ENCODE measurements at regions not wholly inside any gene's neighbourhood (a gene's known extent, or its start where the extent isn't known, plus 50 kb on each side); places are given as distances from the start of the nearest gene placed in this dataset.
"Not testable (repeated sequence)": the region's sequence is repeated elsewhere in the genome, so short reads cannot be mapped to it uniquely, and the experiment has no call there.

DNA sequence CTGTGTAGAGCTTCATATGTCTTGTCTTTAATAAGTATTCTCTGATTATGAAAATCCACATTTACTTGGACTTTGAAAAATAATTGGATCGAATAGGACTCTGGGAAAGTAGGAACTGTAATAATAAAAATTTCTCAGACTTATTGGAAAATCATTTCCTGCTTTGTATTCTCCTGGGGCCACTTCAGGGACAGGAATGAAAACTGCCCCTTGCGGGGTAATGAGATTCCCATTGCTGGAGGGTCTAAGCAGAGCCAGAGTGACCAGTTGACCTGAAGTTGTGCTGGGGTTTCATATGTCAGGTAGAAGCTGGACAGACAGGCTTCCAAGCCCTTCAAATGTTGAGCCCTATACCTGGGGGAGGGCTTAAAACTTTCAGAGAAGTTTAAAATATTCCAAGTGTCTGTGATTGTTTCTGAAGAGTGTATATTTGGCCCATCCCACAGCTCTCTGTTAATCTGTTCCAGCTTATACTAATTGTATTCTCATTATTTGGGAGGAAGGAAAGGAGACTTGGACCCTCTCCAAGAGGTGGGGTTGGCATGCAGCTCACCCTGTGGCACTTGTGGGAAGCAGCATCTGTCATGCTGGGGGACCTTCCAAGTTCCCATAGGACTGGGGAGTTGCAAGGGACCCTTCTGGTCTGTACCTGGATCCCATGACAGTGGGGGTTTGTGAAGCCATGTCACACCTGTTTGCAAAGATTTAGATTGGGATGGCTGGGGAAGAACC, 268.7 kb upstream of the ATP5MC3 start:
- DNase-seq = no peak

DNA sequence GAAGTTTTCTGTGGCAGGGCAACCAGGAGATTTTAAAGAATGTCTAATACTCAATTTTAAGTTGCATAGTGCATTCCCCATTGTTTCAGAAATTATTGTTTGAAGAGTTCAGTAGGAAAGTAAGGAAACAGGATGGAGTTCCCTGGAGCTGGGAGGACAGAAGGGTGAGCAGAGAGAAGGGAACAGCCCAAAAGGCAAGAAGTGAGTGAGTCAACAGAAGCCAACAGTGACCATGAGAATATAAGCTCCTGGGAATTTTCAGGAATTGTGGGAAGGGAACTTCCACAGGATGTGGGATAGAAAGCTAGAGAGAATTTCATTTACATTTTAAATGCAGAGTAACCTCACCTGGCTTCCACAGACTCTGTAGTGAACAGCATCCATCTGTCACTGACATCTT, 268.1 kb upstream of the ATP5MC3 start:
- DNase-seq = no peak

DNA sequence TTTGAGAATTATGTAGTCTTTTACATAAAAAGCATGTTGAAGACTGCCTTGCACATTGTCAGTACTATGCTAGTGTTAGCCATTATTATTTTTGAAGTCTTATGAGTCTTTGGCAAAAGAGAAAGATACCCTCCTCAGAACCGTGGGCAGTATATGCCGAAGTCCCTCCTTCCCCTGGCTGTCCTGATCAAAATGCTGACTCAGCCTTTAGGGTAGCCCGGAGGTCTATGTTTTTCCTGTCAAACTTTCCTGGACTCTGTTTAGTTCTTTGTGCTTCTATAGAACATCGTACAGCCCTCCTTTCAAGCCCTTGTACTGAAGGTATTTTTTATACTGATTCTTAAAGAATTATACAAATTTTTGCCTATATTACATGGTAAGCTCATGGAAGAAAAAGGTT, 264.7 kb upstream of the ATP5MC3 start:
- DNase-seq = no peak

DNA sequence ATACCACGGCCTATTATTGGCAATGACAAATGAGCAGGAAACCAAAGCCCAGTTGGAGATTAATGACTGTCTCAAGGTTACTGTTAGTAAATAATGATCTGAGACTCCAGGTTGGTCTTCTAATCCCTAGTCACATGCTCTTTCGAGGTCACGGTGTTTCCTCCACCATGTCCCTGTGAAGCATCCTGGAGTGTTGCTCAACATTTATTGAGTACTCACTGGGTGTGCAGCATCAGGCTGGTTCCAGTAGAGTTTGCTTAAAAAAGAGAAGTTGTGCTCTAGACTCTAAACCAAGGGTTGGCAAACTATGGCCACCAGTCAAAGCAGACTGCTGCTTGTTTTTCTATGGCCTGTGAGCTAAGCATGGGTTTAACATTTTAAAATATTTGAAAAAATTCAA, 263.8 kb upstream of the ATP5MC3 start:
- DNase-seq = peak; percentile 78

DNA sequence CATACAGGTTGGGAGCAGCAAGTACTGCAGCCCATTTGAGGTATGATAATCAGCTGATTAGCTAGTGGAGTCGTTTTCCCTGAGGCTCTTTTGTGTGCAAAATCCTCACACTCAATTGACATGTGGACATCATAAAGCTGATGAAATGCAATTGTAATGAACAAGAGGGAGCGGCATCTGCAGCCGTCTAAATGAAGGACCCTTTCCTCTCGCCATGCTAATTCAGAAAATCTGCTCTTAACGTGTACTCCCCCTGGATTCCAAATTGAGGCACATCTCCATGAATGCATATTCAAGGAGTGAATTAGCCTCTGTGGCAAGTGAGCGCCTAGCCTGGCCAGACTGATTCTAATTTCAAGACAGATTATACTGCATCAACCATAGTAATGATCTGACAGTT, 260.9 kb upstream of the ATP5MC3 start:
- no peak for DNase-seq

DNA sequence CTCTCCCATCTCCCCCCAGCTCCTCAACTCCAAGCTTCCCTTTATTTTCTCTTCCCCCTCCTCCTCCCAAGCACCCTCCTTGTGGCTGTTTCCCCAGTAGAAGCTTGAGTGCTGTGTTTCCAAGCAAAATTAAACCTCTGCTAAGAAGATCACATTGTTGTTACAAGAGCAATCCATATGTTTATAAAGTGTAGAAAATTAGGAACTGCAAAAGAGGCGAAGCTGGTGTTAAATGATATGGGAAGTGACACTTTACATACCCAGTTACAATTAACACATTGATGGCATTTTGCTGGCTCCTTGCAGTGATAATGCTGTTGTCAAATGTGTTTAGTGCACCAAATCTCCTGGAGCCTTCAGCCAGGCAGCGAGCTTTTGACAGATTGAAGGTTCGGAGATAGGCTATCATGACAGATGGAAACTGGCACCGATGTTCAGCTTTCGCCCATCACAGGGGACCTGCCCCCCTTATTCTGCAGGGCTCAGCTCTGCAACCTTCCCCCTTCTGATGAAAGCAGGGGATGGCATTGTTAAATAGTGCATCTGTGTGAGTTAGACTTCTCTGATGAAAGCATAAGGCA, 259.8 kb upstream of the ATP5MC3 start:
- DNase-seq = no peak

DNA sequence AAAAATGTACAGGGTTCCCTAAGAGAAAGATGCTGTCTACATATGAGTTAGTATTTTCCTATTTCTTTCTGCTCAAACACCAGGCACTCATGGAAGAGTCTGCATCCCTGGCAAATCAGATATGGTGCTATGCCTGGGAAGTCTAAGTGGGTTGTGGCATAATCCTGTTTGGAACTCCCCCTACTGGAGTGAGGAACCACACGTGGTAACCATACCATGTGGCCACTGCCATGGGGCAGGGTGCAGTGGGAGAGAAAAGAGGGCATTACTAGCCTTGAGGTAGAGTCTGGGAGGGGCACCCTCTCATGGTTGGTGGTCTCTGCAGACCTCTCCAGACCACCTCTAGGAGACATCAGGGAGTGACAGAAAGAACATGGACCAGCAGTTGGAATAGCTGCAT, 257.9 kb upstream of the ATP5MC3 start:
- DNase-seq = no peak

DNA sequence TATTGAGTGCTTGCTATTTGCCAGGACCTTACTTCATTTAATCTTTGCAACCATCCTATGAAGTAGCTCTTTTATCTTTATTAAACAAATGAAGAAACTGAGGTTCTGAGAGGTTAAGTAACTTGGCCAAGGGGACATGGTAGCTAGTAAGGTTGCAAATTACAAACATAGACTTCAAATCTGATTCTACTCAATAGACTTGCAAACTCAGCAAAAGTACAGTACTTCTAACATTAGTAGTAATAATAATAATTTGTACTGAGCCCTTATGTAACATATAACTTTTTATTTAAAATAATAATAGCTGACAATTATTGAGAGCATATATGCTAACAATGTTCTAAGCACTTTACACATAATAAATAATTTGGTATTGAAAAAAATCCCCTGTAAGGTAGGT, 255.7 kb upstream of the ATP5MC3 start:
- DNase-seq = no peak

DNA sequence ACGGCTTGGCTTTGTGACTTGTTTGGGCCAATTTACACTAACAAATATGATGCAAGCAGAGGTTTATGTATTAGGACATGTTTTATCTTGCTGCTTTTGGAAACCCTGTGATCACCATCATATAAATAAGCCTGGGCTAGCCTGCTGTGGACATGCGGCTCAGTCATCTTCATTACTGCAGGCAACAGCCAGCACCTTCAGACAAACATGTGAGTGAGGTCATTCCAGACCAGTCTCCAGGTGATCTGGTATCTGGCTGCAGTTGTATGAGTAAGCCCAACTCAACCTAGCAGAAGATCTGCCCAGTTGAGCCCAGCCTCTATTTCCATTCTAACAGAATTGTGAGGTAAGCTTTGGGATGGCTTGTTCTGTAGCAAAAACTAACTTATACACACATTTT, 254.6 kb upstream of the ATP5MC3 start:
- DNase-seq = no peak

DNA sequence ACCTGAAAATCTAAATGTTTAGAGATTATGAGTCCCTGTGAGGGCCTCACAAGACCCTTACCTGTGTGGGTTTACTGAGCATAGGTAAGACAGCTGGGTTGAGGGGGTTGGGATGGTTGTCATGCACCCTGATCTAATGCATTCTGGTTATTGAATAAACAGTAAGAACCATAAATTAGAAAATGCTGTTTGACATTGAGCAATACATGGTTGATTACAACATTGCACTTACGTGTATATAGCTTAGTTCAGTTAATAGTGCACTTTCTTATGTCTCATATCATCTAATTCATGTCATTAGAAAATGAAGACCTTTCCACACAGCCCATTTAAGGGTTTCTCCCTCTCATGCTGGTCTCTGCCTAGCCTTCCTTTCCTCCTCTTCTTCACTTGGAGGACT, 253.5 kb upstream of the ATP5MC3 start:
- no peak for DNase-seq

DNA sequence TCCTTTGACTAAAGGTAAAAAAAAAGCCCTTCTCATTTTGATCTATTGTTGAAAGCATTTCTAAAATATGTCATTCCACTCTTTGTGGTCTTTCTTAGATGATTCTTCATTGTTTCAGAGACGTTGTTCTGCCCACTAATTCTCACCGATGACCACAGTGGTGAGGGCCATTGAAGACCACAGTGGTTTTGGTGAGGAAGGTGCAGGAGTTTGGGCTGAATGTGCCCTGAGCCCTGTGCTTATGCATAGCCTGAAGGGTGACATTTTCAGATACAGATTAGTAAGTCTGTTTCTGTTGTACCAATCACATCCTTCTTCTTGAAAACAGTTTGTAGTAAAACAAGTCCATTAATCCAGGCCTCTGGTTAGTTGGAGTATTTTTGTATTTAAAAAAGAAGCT, 251.3 kb upstream of the ATP5MC3 start:
- no peak for DNase-seq

DNA sequence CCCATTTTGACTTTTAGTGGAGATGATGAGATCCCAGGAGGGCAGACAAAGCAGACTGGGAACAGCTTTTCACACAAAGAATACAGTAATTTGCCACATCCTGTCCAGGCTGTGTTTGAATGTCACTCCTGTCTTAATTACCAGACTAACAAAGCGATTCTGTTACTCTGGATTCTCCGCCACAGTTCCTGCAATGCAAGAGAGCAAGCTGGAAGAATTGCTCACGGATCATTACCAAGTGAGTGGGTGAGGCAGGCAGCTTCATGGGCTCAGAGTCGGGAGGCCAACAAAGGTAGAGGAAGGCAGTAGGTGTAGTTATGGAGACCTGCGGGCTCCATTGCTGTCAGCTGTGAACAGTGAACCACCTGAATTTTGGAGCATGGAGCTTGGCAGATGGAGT, 250.5 kb upstream of the ATP5MC3 start:
- DNase-seq = no peak

DNA sequence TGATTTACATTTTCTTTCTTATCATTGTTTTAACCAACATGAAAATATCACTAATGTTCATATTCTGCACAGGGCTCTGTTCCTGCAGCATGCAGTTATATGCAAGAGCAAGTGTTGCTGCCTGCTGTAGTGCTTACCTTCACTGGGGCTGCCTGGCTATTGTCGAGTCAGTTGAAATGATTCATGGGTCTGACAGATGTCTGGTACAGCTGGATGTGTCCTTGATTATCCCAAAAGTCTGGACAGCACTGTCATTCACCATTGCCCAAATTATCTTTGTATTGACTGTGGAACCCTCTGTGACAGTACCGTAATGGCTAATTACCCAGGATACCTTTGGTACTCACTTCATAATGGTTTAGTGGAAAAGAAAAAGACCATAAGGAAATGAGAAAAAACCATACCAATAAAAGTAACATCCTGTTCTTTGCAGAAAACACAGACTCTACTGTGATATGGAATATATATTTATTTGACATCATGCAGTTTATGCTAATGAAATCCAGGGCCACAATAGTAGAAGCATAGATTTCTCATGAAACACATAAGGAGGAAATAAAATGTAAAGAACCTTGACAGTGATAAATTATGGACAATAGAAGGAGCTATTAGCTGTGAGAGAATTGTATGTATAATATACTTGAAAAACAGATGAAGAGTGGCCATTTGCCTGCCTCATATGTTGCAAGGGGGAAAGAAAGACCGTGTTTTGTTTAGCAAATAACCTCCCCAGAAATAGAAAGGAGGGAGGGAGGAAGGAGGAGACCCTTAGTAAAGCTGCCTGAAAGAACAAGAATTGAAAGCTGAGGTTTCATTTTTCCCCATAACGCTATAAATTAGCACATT, 249.8 kb upstream of the ATP5MC3 start:
- DNase-seq = no peak

DNA sequence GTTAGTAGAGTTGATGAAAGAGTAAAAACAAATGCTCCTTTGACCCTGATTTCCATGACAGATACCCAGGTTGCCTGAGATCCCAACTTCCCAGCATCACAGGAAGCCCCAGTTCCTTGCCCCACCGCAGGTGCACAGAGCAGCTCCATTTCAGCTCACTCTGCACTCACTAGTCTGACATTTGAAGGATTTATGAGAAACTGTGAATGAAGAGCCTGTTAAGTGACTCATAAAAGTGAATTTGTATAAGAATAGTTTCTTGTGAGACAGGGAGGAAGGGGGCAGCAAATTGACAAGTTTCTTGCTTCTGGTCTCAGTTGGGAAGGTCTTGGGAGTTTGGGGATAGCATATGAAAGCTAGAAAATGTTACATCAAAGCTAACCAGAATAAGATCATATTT, 248.7 kb upstream of the ATP5MC3 start:
- no peak for DNase-seq

DNA sequence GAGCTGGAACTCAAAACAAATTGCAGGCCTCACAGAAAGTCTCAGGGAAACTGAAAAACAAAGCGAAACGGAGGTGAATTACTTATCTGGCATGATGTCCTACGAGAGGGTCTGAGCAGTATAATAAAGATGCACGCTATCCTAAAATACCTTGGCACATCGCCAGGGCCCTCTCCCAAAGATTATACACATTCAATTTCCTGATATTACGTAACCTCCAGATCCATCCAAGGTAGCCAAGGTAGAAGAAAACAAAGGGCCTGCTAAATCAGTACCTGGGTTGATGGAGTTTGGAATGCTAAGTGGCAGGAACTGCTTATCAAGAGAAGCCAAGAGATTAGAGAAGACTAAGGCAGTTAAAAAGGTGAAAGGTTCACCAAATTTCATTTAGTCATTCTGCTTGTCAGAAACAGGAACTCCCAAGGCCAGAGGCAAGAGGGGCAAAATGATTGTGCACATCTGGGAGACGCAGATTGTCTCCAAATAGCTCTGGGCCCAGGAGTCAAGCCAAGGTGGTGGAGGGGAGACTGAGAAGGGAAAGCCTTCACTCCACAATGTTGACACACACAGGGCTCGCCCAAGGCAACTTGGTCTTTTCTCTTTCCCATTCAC, 236.8 kb upstream of the ATP5MC3 start:
- DNase-seq = no peak

DNA sequence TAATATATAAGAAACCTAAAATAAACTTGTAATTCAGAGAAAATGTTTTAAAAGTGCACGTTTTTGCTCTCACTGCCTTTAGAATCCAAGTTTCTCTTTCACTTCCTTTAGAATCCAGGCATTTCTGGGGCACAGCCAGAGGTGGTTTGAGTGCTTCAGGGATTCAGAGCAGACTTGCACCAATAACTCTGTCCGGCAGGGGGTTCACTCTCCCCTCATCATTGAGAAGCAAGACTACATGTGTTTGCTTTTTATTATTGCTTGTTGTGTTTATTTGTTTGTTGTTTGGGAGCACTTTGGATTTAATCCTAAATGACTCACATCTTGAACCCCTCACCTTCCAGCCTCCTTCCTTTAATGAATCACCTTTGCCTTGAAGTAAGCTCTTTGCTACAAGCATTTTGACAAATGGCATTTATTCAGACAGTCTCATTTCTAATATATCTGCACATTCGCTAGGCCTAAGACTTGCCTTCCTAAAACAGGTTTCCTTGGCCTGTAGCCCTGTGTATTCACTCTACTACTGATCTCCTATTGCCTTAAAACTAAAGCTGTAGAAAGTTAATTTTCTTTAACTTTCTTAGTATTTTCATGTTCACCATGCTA, 233.5 kb upstream of the ATP5MC3 start:
- peak; percentile 13 for DNase-seq

DNA sequence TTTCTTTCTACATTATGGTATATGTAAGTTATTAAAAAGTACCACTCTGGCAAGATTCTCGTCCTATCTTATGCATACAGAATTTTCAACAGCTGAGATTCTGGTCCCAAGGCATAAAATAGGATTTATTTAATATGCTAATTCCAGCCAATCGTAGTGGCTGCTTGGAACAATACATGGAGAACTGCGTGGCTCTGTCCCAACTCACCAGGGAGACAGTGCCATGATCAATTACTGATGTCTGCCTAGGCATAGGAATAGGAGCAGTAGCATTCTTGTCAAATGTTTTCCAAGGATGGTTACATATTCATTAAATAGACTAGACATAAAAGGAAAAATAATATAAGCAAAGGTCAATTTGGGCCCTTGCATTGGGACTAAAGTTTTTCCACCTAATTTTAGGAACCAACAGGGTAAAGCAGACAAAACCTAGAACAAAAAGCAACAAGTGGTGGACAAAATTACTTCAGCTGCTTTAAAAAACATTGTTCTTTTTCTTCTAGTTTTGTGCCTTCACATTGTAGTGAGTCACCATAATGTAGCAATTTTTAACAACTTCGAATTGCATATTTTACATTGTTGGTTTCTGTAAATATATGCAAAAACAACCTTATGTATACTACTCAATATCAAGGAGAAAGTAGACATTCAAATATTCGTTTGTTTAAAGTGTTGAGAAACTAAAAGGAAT, 232.8 kb upstream of the ATP5MC3 start:
- DNase-seq = no peak

DNA sequence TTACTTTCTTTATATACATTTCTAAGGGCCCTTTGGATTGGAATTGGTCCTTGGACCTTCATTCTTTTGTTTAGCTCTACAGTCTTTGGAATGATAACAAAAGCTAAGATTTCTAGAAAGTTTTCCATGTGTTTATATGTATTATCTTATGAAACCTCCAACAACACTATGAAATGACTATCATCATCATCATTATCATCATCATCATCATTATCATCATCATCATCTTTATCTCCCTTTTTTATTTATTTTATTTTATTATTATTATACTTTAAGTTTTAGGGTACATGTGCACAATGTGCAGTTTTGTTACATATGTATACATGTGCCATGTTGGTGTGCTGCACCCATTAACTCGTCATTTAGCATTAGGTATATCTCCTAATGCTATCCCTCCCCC, 229.4 kb upstream of the ATP5MC3 start:
- not testable (repeated sequence) for DNase-seq

DNA sequence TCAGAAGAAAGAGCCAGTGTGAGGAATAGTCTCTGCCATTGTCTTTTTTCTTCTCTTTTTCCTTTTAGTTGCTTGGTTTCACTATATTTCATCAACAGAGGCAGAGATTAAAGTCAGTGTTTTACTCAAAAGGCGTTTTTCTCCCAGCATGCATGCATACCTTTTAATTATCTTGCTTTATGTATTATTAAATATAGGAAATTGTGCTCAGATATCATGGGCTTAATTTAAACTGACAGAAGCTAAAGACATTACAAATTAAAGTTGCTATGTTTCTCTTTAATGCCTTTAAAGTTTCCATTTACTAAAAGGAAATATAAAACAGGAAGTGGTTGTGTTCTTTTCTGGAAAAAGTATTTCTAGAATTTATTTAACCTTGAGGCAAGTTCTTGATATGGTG, 223.3 kb upstream of the ATP5MC3 start:
- DNase-seq = no peak

DNA sequence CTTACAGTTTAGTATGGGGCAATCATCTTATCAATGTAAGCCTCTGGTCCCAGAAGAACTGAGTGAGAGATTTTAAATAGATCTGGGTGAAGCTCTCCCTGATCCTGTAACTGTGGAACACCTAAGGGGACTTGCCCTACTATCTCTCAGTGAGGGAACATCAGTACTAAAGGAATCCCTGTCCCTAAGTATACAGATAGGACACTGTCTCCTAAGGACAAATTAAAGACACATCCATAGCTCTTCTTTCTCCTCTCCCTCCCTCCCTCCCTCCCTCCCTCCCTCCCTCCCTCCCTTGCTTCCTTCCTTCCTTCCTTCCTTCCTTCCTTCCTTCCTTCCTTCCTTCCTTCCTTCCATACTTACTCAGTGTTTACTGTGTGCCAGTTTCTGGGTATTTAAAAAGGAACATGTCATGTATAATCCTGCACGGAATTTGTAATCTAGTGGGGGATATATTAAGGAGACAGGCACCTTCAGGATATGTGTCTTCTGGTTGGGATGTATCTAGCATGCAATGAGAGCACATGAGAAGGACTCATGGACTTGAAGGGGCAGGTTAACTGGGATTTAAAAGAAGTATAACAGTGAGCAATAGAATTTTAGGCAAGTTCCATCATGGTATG, 222.2 kb upstream of the ATP5MC3 start:
- no peak for DNase-seq

DNA sequence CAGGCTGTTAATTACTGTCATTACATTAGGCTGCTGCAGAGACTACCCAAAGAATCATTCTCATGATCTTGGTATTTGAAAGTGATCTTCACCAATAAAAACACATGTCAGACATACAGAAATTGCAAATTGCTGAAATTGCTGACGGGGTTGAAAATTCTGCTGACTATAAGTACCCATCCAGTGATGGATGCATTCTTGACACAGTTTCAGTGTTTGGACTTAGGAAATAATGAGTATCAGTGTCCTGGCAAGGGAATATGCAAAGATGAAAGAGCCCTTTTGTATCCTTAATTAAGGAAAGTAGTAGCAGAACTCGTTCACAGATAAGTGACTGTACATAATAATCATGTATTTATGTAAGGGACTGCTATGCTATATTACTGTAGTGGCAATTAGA, 221.1 kb upstream of the ATP5MC3 start:
- DNase-seq = no peak

DNA sequence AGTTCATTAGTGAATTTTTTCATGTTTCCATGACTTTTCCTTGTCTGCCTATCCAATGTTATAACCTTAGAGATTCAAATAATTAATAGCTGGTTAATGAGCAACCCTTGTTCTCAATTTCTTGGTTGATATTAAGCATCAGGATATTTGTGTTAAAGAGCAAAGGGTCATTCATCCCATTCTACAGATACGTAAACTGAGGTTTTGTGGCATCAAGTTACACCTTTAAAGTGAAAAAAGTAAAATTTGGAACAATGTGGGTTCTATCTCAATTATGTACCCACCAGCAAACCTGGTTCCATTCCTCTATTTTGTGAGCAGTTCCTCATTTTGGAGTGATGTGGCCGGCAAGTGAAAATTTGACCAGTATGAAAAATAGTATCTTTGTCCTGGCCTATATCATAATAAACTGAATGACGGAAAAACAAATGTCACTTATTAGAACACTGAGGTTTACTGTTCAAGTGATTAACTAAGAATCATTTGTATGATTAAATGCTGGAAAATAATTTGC, 220.5 kb upstream of the ATP5MC3 start:
- no peak for DNase-seq

Data from SIG-M5 (cell line).